ENCODE measurements at regions not wholly inside any gene's neighbourhood (a gene's known extent, or its start where the extent isn't known, plus 50 kb on each side); places are given as distances from the start of the nearest gene placed in this dataset.

- POLR2A ChIA-PET (ENCODE audit: low non-redundant PET), result no interaction called here
- H3K4me1 ChIP-seq (ENCODE audit: insufficient read depth, low read length, poor library complexity, severe bottlenecking), result no peaks in the 10 kb centered on the region
- TF ChIP-seq EZH2 (IDR thresholded peaks at IDR 0.05; ENCODE audit: borderline replicate concordance, low read depth, low read length, poor library complexity, severe bottlenecking), result no peak
- TF ChIP-seq CTCF (conservative IDR thresholded peaks at IDR 0.05; ENCODE audit: low read depth, low read length), result no peak
- no peaks in the 10 kb centered on the region for H3K36me3 ChIP-seq (ENCODE audit: insufficient read depth, low read length, poor library complexity, severe bottlenecking)
- no peak overlapping the region for H3K27ac ChIP-seq (ENCODE audit: low read depth, low read length, poor library complexity, severe bottlenecking)
- intact Hi-C loops (cut with micrococcal nuclease; ENCODE audit: unreplicated experiment), result no loop called here
- no peak overlapping the region for H3K4me3 ChIP-seq (ENCODE audit: low read depth, low read length, poor library complexity, severe bottlenecking)
- no peaks in the 10 kb centered on the region for H3K27me3 ChIP-seq (replicated peaks; ENCODE audit: insufficient read depth, low read depth, low read length, poor library complexity)
- no peaks in the 10 kb centered on the region for H3K9me3 ChIP-seq (ENCODE audit: low read depth, low read length, poor library complexity, severe bottlenecking)
- no TSS peak for BruUV-seq (replicated peaks)
- no peak for DNase-seq (ENCODE audit: low spot score)
- CTCF ChIA-PET, result no interaction called here
These were observed 65.2 kb upstream of the EMX2 start for GRCh38 chr10:117477211-117477947.

GRCh38 chr10:117476716-117477115 is 65.8 kb upstream of the EMX2 start:
- Histone ChIP-seq H3K36me3 (ENCODE audit: insufficient read depth, low read length, poor library complexity, severe bottlenecking) (no peaks in the 10 kb centered on the region), H3K4me3 (ENCODE audit: low read depth, low read length, poor library complexity, severe bottlenecking) (no peak overlapping the region), H3K27me3 (replicated peaks; ENCODE audit: insufficient read depth, low read depth, low read length, poor library complexity) (no peaks in the 10 kb centered on the region), H3K4me1 (ENCODE audit: insufficient read depth, low read length, poor library complexity, severe bottlenecking) (no peaks in the 10 kb centered on the region), H3K27ac (ENCODE audit: low read depth, low read length, poor library complexity, severe bottlenecking) (no peak overlapping the region), H3K9me3 (ENCODE audit: low read depth, low read length, poor library complexity, severe bottlenecking) (no peaks in the 10 kb centered on the region)
- TF ChIP-seq EZH2 (IDR thresholded peaks at IDR 0.05; ENCODE audit: borderline replicate concordance, low read depth, low read length, poor library complexity, severe bottlenecking), result no peak
- TF ChIP-seq CTCF (conservative IDR thresholded peaks at IDR 0.05; ENCODE audit: low read depth, low read length), result no peak
- no TSS peak for BruUV-seq (replicated peaks)
- intact Hi-C loops (cut with micrococcal nuclease; ENCODE audit: unreplicated experiment), result no loop called here
- DNase-seq (ENCODE audit: low spot score), result peak; percentile 18
- ChIA-PET POLR2A (ENCODE audit: low non-redundant PET) (no interaction called here), CTCF (no interaction called here)

- CTCF ChIA-PET, result no interaction called here
- Histone ChIP-seq H3K27ac (ENCODE audit: low read depth, low read length, poor library complexity, severe bottlenecking) (no peak overlapping the region), H3K27me3 (replicated peaks; ENCODE audit: insufficient read depth, low read depth, low read length, poor library complexity) (no peaks in the 10 kb centered on the region), H3K4me3 (ENCODE audit: low read depth, low read length, poor library complexity, severe bottlenecking) (no peak overlapping the region), H3K4me1 (ENCODE audit: insufficient read depth, low read length, poor library complexity, severe bottlenecking) (no peaks in the 10 kb centered on the region), H3K9me3 (ENCODE audit: low read depth, low read length, poor library complexity, severe bottlenecking) (no peaks in the 10 kb centered on the region), H3K36me3 (ENCODE audit: insufficient read depth, low read length, poor library complexity, severe bottlenecking) (no peaks in the 10 kb centered on the region)
- intact Hi-C loops (cut with micrococcal nuclease; ENCODE audit: unreplicated experiment), result no loop called here
- no peak for DNase-seq (ENCODE audit: low spot score)
- TF ChIP-seq EZH2 (IDR thresholded peaks at IDR 0.05; ENCODE audit: borderline replicate concordance, low read depth, low read length, poor library complexity, severe bottlenecking), result no peak
- TF ChIP-seq CTCF (conservative IDR thresholded peaks at IDR 0.05; ENCODE audit: low read depth, low read length), result no peak
- POLR2A ChIA-PET (ENCODE audit: low non-redundant PET), result no interaction called here
- no TSS peak for BruUV-seq (replicated peaks)
These were observed 66.3 kb upstream of the EMX2 start for GRCh38 chr10:117476281-117476680.

Data from A673 (cell line).